Upper lobe of left lung (tissue), 4 donors: ENCODE measurements at regions not wholly inside any gene's neighbourhood (a gene's known extent, or its start where the extent isn't known, plus 50 kb on each side); places are given as distances from the start of the nearest gene placed in this dataset.

Experiments used
- CTCF ChIP-seq, 6 experiments: fragments of 450-650 bp in 4 of 6; fragments of 200-600 bp in 2 of 6; sonication (generic) in 2 of 6; IDR thresholded peaks; one replicate each; pipeline ENCODE4 v1.5.1; 2016 to 2019; ENCODE audit warnings: antibody characterized with exemption in 6 of 6
- POLR2AphosphoS5 ChIP-seq, 2 donors: sonication (generic); formaldehyde crosslinking; IDR thresholded peaks; one replicate each; pipeline ENCODE4 v1.5.1; 2017; ENCODE audit warnings: antibody characterized with exemption in 2 of 2

- TF ChIP-seq CTCF (IDR thresholded peaks at IDR 0.05) (no peak), POLR2AphosphoS5 (IDR thresholded peaks at IDR 0.05) (no peak)
Measured at GRCh38 chr6:8628736-8629135, 193.4 kb upstream of the SLC35B3 start.
